Keratinocyte (primary cell): ENCODE measurements at regions not wholly inside any gene's neighbourhood (a gene's known extent, or its start where the extent isn't known, plus 50 kb on each side); places are given as distances from the start of the nearest gene placed in this dataset.

Experiments used
- DNase-seq: peaks from one replicate; pipeline ENCODE4 v3.0.0-alpha.2; 2011; ENCODE audit warnings: low read depth, missing footprints, low spot score
- FAIRE-seq: peaks from 2 replicates; lab custom pipeline; 2011; peaks lifted over from hg19 to GRCh38; lab: Jason Lieb, UNC
- H2AFZ ChIP-seq: 2 replicates; pipeline ENCODE4 v1.6.0; 2012; ENCODE audit warnings: low read length, control low read depth, inconsistent platforms; ENCODE audit not compliant: control insufficient read depth
- H3K27ac ChIP-seq: 2 replicates; pipeline ENCODE4 v1.5.1; 2011; ENCODE audit warnings: low read length; ENCODE audit not compliant: control insufficient read depth, insufficient read depth
- H3K27me3 ChIP-seq: 3 replicates; pipeline ENCODE4 v1.6.0; 2011; ENCODE audit warnings: low read length; ENCODE audit not compliant: control insufficient read depth, insufficient read depth; ENCODE audit errors: extremely low read depth
- H3K36me3 ChIP-seq, 2 experiments: 2 replicates in 1 of 2; 3 replicates in 1 of 2; pipeline ENCODE4 v1.5.1; 2011; ENCODE audit warnings: low read length in 2 of 2, mild to moderate bottlenecking in 1 of 2; ENCODE audit not compliant: control insufficient read depth in 2 of 2, insufficient read depth in 2 of 2; ENCODE audit errors: extremely low read depth in 1 of 2
- H3K4me1 ChIP-seq: 3 replicates; pipeline ENCODE4 v1.5.1; 2011; ENCODE audit warnings: low read length; ENCODE audit not compliant: control insufficient read depth, insufficient read depth; ENCODE audit errors: extremely low read depth
- H3K4me2 ChIP-seq: 3 replicates; pipeline ENCODE4 v1.6.0; 2011; ENCODE audit warnings: low read depth, low read length; ENCODE audit not compliant: control insufficient read depth, insufficient read depth; ENCODE audit errors: extremely low read depth
- H3K4me3 ChIP-seq, 3 experiments: fragments of 200-600 bp in 1 of 3; sonication (generic) in 1 of 3; 2 replicates in 2 of 3; 3 replicates in 1 of 3; pipeline ENCODE4 v1.5.1; 2011 to 2016; ENCODE audit warnings: low read length in 3 of 3, mild to moderate bottlenecking in 3 of 3, control low read depth in 2 of 3, inconsistent platforms in 1 of 3, low read depth in 1 of 3, mixed read lengths in 1 of 3, mixed run types in 1 of 3, moderate library complexity in 1 of 3; ENCODE audit not compliant: control insufficient read depth in 2 of 3, insufficient read depth in 2 of 3; ENCODE audit errors: extremely low read depth in 1 of 3
- H3K79me2 ChIP-seq: 2 replicates; pipeline ENCODE4 v1.6.0; 2012; ENCODE audit warnings: low read length; ENCODE audit not compliant: control insufficient read depth, insufficient read depth
- H3K9ac ChIP-seq: 3 replicates; pipeline ENCODE4 v1.6.0; 2011; ENCODE audit warnings: low read length; ENCODE audit not compliant: control insufficient read depth, insufficient read depth; ENCODE audit errors: extremely low read depth
- H3K9me1 ChIP-seq: 3 replicates; pipeline ENCODE4 v1.6.0; 2011; ENCODE audit warnings: low read length; ENCODE audit not compliant: control insufficient read depth, insufficient read depth; ENCODE audit errors: extremely low read depth
- H3K9me3 ChIP-seq: 2 replicates; pipeline ENCODE4 v1.5.1; 2012; ENCODE audit warnings: low read depth, low read length; ENCODE audit not compliant: control insufficient read depth
- H4K20me1 ChIP-seq: 3 replicates; pipeline ENCODE4 v1.6.0; 2011; ENCODE audit warnings: low read length; ENCODE audit not compliant: control insufficient read depth, insufficient read depth; ENCODE audit errors: extremely low read depth
- EZH2 ChIP-seq: IDR thresholded peaks from one replicate; pipeline ENCODE4 v1.6.1; 2012; ENCODE audit warnings: inconsistent platforms, mild to moderate bottlenecking, low read length, moderate library complexity
- dilution Hi-C: fragments of 300-500 bp; cut with MboI; formaldehyde crosslinking; loops from one replicate; pipeline ENCODE4 v1.7.0; 2020; ENCODE audit warnings: low sequenced_read_pairs; ENCODE audit not compliant: extremely low pct_ligation_motif_present
- TF ChIP-seq, protein P1 (sequence below), 3 experiments: IDR thresholded peaks in 1 of 3; conservative IDR thresholded peaks in 1 of 3; optimal IDR thresholded peaks in 1 of 3; 2 replicates in 2 of 3; 3 replicates in 1 of 3; pipeline versions ENCODE3 to v1.5.1; 2011; ENCODE audit warnings: low read length in 3 of 3, mild to moderate bottlenecking in 3 of 3, moderate library complexity in 2 of 3, control low read depth in 1 of 3, inconsistent platforms in 1 of 3; ENCODE audit not compliant: insufficient read depth in 2 of 3; ENCODE audit errors: extremely low read depth in 1 of 3

DNA sequence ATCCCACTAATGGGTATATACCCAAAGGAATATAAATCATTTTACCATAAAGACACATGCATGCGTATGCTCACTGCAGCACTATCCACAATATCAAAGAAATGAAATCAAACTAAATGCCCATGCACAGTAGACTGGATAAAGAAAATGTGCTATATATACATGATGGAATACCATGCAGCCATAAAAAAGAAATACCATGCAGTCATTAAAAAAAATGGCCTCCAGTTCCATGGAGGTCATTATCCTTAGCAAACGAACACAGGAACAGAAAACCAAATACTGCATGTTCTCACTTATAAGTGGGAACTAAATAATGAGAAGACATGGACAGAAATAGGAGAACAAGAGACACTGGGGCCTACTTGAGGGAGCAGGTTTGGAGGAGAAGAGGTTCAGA lies 53.6 kb upstream of the SERTAD2 start:
- FAIRE-seq (no peak), DNase-seq (no peak)
- H3K4me1 ChIP-seq = no peaks in the 10 kb centered on the region
- no peak overlapping the region for H3K27ac ChIP-seq
- no peak for TF ChIP-seq EZH2
- TF ChIP-seq, protein P1, sequence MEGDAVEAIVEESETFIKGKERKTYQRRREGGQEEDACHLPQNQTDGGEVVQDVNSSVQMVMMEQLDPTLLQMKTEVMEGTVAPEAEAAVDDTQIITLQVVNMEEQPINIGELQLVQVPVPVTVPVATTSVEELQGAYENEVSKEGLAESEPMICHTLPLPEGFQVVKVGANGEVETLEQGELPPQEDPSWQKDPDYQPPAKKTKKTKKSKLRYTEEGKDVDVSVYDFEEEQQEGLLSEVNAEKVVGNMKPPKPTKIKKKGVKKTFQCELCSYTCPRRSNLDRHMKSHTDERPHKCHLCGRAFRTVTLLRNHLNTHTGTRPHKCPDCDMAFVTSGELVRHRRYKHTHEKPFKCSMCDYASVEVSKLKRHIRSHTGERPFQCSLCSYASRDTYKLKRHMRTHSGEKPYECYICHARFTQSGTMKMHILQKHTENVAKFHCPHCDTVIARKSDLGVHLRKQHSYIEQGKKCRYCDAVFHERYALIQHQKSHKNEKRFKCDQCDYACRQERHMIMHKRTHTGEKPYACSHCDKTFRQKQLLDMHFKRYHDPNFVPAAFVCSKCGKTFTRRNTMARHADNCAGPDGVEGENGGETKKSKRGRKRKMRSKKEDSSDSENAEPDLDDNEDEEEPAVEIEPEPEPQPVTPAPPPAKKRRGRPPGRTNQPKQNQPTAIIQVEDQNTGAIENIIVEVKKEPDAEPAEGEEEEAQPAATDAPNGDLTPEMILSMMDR (optimal IDR thresholded peaks at IDR 0.05 in 1 of 3, IDR thresholded peaks at IDR 0.05 in 1 of 3, conservative IDR thresholded peaks at IDR 0.05 in 1 of 3; ENCODE audit: extremely low read depth in 1 of 3, insufficient read depth in 2 of 3, low read length in 3 of 3) = no peak
- H3K36me3 ChIP-seq = peaks cover 0 to 2% of the 10 kb centered on the region in 2 experiments
- H3K4me3 ChIP-seq = no peak overlapping the region
- H2AFZ ChIP-seq = no peak overlapping the region
- dilution Hi-C loops = no loop called here
- no peaks in the 10 kb centered on the region for H4K20me1 ChIP-seq
- no peak overlapping the region for H3K4me2 ChIP-seq
- H3K9ac ChIP-seq = no peak overlapping the region
- no peaks in the 10 kb centered on the region for H3K9me3 ChIP-seq
- no peaks in the 10 kb centered on the region for H3K9me1 ChIP-seq
- H3K27me3 ChIP-seq = no peaks in the 10 kb centered on the region
- no peaks in the 10 kb centered on the region for H3K79me2 ChIP-seq

DNA sequence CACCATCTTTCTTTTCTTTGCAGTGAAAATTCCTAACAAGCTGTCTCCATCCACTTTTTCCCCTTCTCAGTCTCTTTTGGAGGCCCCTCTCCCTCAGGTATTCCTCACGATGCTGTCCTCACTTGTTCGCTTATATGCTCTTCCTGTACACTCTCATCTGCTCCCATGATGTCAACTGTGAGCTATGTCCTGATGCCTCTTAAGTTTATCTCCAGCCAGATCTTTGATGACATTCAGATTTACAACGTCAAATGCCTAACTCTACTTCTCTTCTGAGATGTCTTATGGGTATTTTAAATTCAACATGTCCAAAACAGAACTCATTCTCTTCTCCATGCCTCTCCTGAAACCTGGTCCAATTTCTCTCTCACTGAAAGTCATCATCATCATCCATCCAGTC lies 55.1 kb upstream of the SERTAD2 start:
- DNase-seq (no peak), FAIRE-seq (no peak)
- dilution Hi-C loops = no loop called here
- no peaks in the 10 kb centered on the region for H3K79me2 ChIP-seq
- TF ChIP-seq, protein P1 (optimal IDR thresholded peaks at IDR 0.05 in 1 of 3, IDR thresholded peaks at IDR 0.05 in 1 of 3, conservative IDR thresholded peaks at IDR 0.05 in 1 of 3; ENCODE audit: extremely low read depth in 1 of 3, insufficient read depth in 2 of 3, low read length in 3 of 3) = no peak
- no peak for TF ChIP-seq EZH2
- peaks cover 0 to 2% of the 10 kb centered on the region in 2 experiments for H3K36me3 ChIP-seq
- H3K27me3 ChIP-seq = no peaks in the 10 kb centered on the region
- no peaks in the 10 kb centered on the region for H3K9me1 ChIP-seq
- no peak overlapping the region for H2AFZ ChIP-seq
- H3K27ac ChIP-seq = no peak overlapping the region
- H3K4me1 ChIP-seq = no peaks in the 10 kb centered on the region
- H3K4me2 ChIP-seq = no peak overlapping the region
- H3K9me3 ChIP-seq = no peaks in the 10 kb centered on the region
- H3K9ac ChIP-seq = no peak overlapping the region
- H3K4me3 ChIP-seq = no peak overlapping the region
- no peaks in the 10 kb centered on the region for H4K20me1 ChIP-seq
